NCI-H128 (cell line): ENCODE measurements at regions not wholly inside any gene's neighbourhood (a gene's known extent, or its start where the extent isn't known, plus 50 kb on each side); places are given as distances from the start of the nearest gene placed in this dataset.

Experiments used
- DNase-seq: peaks from one replicate; lab custom pipeline; 2025; ENCODE audit not compliant: unreplicated experiment; lab: John Stamatoyannopoulos, UW

- no peak for DNase-seq
These were observed 54.1 kb downstream of the IRF2BPL start for GRCh38 chr14:76974365-76974764.

GRCh38 chr14:76971549-76971948 is 57.0 kb downstream of the IRF2BPL start:
- DNase-seq = no peak

- no peak for DNase-seq
These were observed 59.9 kb downstream of the IRF2BPL start for GRCh38 chr14:76968621-76969063.

GRCh38 chr14:76967788-76968187 is 60.7 kb downstream of the IRF2BPL start:
- DNase-seq = no peak

- DNase-seq = no peak
These were observed 63.3 kb downstream of the IRF2BPL start for GRCh38 chr14:76965232-76965631.

- no peak for DNase-seq
These were observed 63.8 kb downstream of the IRF2BPL start for GRCh38 chr14:76964695-76965094.

GRCh38 chr14:76963372-76963771 is 65.1 kb downstream of the IRF2BPL start:
- DNase-seq = no peak

- DNase-seq = no peak
These were observed 66.2 kb downstream of the IRF2BPL start for GRCh38 chr14:76962303-76962660.

- DNase-seq = no peak
These were observed 66.7 kb downstream of the IRF2BPL start for GRCh38 chr14:76961631-76962302.

GRCh38 chr14:76958980-76959710 is 69.4 kb downstream of the IRF2BPL start:
- DNase-seq = no peak

GRCh38 chr14:76958020-76958979 is 70.2 kb downstream of the IRF2BPL start:
- no peak for DNase-seq

- no peak for DNase-seq
These were observed 71.2 kb downstream of the IRF2BPL start for GRCh38 chr14:76957224-76957891.

- peak; percentile 91 for DNase-seq
These were observed 72.0 kb downstream of the IRF2BPL start for GRCh38 chr14:76956316-76957090.

GRCh38 chr14:76955575-76956315 is 72.8 kb downstream of the IRF2BPL start:
- no peak for DNase-seq

- no peak for DNase-seq
These were observed 73.9 kb downstream of the IRF2BPL start for GRCh38 chr14:76954394-76955190.

- no peak for DNase-seq
These were observed 75.1 kb downstream of the IRF2BPL start for GRCh38 chr14:76953311-76953945.

- no peak for DNase-seq
These were observed 77.3 kb downstream of the IRF2BPL start for GRCh38 chr14:76951166-76951565.
